Left lung (tissue), 4 donors: ENCODE measurements at regions not wholly inside any gene's neighbourhood (a gene's known extent, or its start where the extent isn't known, plus 50 kb on each side); places are given as distances from the start of the nearest gene placed in this dataset.

Experiments
- ATAC-seq: fragments of 200-7000 bp; cut with Tn5 transposase; one replicate; pipeline ENCODE4 v1.9.1; 2020; ENCODE audit warnings: moderate library complexity
- DNase-seq, 4 donors: peaks; one replicate each; pipeline ENCODE4 v3.0.0-alpha.2; 2013 to 2020
- H3K27ac ChIP-seq, 2 donors: fragments of 200-600 bp; sonication (generic) in 1 of 2; one replicate each; pipeline versions ENCODE4 v1.5.0 to v1.8.0; 2020 to 2021
- H3K27me3 ChIP-seq, 2 donors: fragments of 200-600 bp; sonication (generic) in 1 of 2; one replicate each; pipeline versions ENCODE4 v1.5.0 to v1.8.0; 2020 to 2021
- H3K36me3 ChIP-seq, 2 donors: fragments of 200-600 bp; sonication (generic) in 1 of 2; one replicate each; pipeline versions ENCODE4 v1.5.0 to v1.8.0; 2020 to 2021
- H3K4me1 ChIP-seq, 2 donors: fragments of 200-600 bp; one replicate each; pipeline ENCODE4 v1.8.0; 2021
- H3K4me3 ChIP-seq, 2 donors: fragments of 200-600 bp; sonication (generic) in 1 of 2; one replicate each; pipeline versions ENCODE4 v1.5.0 to v1.8.0; 2020 to 2021; ENCODE audit warnings: mild to moderate bottlenecking in 1 of 2
- H3K9me3 ChIP-seq, 2 donors: fragments of 200-600 bp; sonication (generic) in 1 of 2; one replicate each; pipeline versions ENCODE4 v1.5.0 to v1.8.0; 2020 to 2021
- CTCF ChIP-seq, 2 donors: fragments of 200-600 bp; sonication (generic) in 1 of 2; IDR thresholded peaks; one replicate each; pipeline versions ENCODE4 v1.5.0 to v1.8.0; 2021; ENCODE audit warnings: antibody characterized with exemption in 2 of 2
- intact Hi-C, 2 donors: fragments of 100-400 bp; cut with DNase I; formaldehyde crosslinking; loops; one replicate each; pipeline versions ENCODE4 v1.11.2 to v1.14.2; 2022
- donor health status: DM: no; HTN: yes; CAD: no.
- donor health status: DM: no; HTN: no; CAD: no.

- Histone ChIP-seq H3K27me3 (no peaks in the 10 kb centered on the region), H3K36me3 (no peaks in the 10 kb centered on the region), H3K4me1 (no peaks in the 10 kb centered on the region), H3K9me3 (no peaks in the 10 kb centered on the region), H3K27ac (no peak overlapping the region), H3K4me3 (no peak overlapping the region)
- intact Hi-C loops: no loop called here
- TF ChIP-seq CTCF (IDR thresholded peaks at IDR 0.05): no peak
- DNase-seq: no peak
- no peak for ATAC-seq
These were observed 636.1 kb downstream of the ARAP2 start for GRCh38 chr4:35608205-35608604.

GRCh38 chr4:35614120-35614519, 630.2 kb downstream of the ARAP2 start:
- intact Hi-C loops: no loop called here
- Histone ChIP-seq H3K4me1 (no peaks in the 10 kb centered on the region), H3K36me3 (no peaks in the 10 kb centered on the region), H3K27me3 (no peaks in the 10 kb centered on the region), H3K4me3 (no peak overlapping the region), H3K9me3 (no peaks in the 10 kb centered on the region), H3K27ac (no peak overlapping the region)
- DNase-seq (no peak), ATAC-seq (no peak)
- no peak for TF ChIP-seq CTCF (IDR thresholded peaks at IDR 0.05)

- Histone ChIP-seq H3K27me3 (no peaks in the 10 kb centered on the region), H3K4me3 (no peak overlapping the region), H3K36me3 (no peaks in the 10 kb centered on the region), H3K9me3 (peaks cover 0 to 6% of the 10 kb centered on the region in 2 donors), H3K4me1 (no peaks in the 10 kb centered on the region), H3K27ac (no peak overlapping the region)
- no peak for ATAC-seq
- TF ChIP-seq CTCF (IDR thresholded peaks at IDR 0.05): no peak
- intact Hi-C loops: no loop called here
- no peak for DNase-seq
These were observed 604.4 kb downstream of the ARAP2 start for GRCh38 chr4:35639929-35640328.

GRCh38 chr4:35643661-35644060, 600.7 kb downstream of the ARAP2 start:
- Histone ChIP-seq H3K9me3 (no peaks in the 10 kb centered on the region), H3K4me1 (no peaks in the 10 kb centered on the region), H3K27ac (no peak overlapping the region), H3K27me3 (no peaks in the 10 kb centered on the region), H3K4me3 (no peak overlapping the region), H3K36me3 (no peaks in the 10 kb centered on the region)
- DNase-seq (no peak), ATAC-seq (no peak)
- TF ChIP-seq CTCF (IDR thresholded peaks at IDR 0.05): no peak
- intact Hi-C loops: no loop called here

- TF ChIP-seq CTCF (IDR thresholded peaks at IDR 0.05): no peak
- intact Hi-C loops: no loop called here
- Histone ChIP-seq H3K9me3 (no peaks in the 10 kb centered on the region), H3K27me3 (no peaks in the 10 kb centered on the region), H3K4me3 (no peak overlapping the region), H3K4me1 (no peaks in the 10 kb centered on the region), H3K27ac (no peak overlapping the region), H3K36me3 (no peaks in the 10 kb centered on the region)
- no peak for DNase-seq
- ATAC-seq: no peak
These were observed 599.7 kb downstream of the ARAP2 start for GRCh38 chr4:35644591-35644990.
